ENCODE measurements at regions not wholly inside any gene's neighbourhood (a gene's known extent, or its start where the extent isn't known, plus 50 kb on each side); places are given as distances from the start of the nearest gene placed in this dataset.

GRCh38 chr2:78383576-78383975 lies 641.9 kb upstream of the REG3G start:
- TF ChIP-seq CTCF (conservative IDR thresholded peaks at IDR 0.05), result no peak
- Histone ChIP-seq H2AK5ac (ENCODE audit: insufficient read length, low read length) (no peak overlapping the region), H3K79me1 (ENCODE audit: insufficient read depth, low read depth, low read length, poor library complexity, severe bottlenecking) (no peaks in the 10 kb centered on the region), H3T11ph (ENCODE audit: low read length) (no peak overlapping the region), H4K20me1 (ENCODE audit: control insufficient read depth, insufficient read depth, insufficient read length) (no peaks in the 10 kb centered on the region), H3K9ac (ENCODE audit: extremely low read depth, insufficient read length, low read length) (no peak overlapping the region), H2BK15ac (ENCODE audit: low read depth, low read length) (no peak overlapping the region), H3K79me2 (ENCODE audit: insufficient read depth, low read length) (no peaks in the 10 kb centered on the region), H3K27ac (ENCODE audit: insufficient read length, low read depth, low read length) (no peak overlapping the region), H2BK120ac (ENCODE audit: low read depth, low read length, poor library complexity, severe bottlenecking) (no peak overlapping the region), H4K91ac (ENCODE audit: insufficient read length, low read depth, low read length) (no peak overlapping the region), H3K23ac (ENCODE audit: insufficient read length, low read depth, low read length) (no peak overlapping the region), H3K27me3 (ENCODE audit: insufficient read depth, low read length) (no peaks in the 10 kb centered on the region), H3K4me1 (ENCODE audit: insufficient read depth, low read length) (no peaks in the 10 kb centered on the region), H3K9me3 (ENCODE audit: control insufficient read depth, low read depth, low read length) (no peaks in the 10 kb centered on the region), H3K4ac (ENCODE audit: low read depth, low read length) (no peak overlapping the region), H2AFZ (ENCODE audit: low read length) (no peak overlapping the region), H4K5ac (ENCODE audit: insufficient read length, low read depth, low read length) (no peak overlapping the region), H4K8ac (replicated peaks; ENCODE audit: insufficient read length, low read depth, low read length) (no peak overlapping the region), H2BK20ac (ENCODE audit: low read depth, low read length, poor library complexity, severe bottlenecking) (no peak overlapping the region), H2BK12ac (ENCODE audit: insufficient read length, low read depth, low read length) (no peak overlapping the region), H3K4me2 (ENCODE audit: insufficient read depth, insufficient read length, low read length) (no peak overlapping the region), H3K56ac (ENCODE audit: insufficient read length, low read depth, low read length) (no peak overlapping the region), H3K18ac (ENCODE audit: insufficient read length, low read depth, low read length) (no peak overlapping the region), H2BK5ac (ENCODE audit: insufficient read length, low read length) (no peak overlapping the region), H3K23me2 (ENCODE audit: insufficient read length, low read depth, low read length, poor library complexity, severe bottlenecking) (no peaks in the 10 kb centered on the region), H3K14ac (ENCODE audit: insufficient read depth, low read length) (no peak overlapping the region)
- Mint-ChIP-seq H3K9me3 (no peaks in the 10 kb centered on the region; a peak in 1 of 5 replicates), H3K27me3 (ENCODE audit: low read depth) (no peaks in the 10 kb centered on the region), H3K36me3 (ENCODE audit: insufficient read depth in 1 of 3, low read depth in 3 of 3) (no peaks in the 10 kb centered on the region), H3K27ac (no peak overlapping the region), H3K4me3 (no peak overlapping the region), H3K4me1 (no peaks in the 10 kb centered on the region)
- no peak for DNase-seq
- no CpG with 5 or more reads among the region's 2 CpGs for WGBS (ENCODE audit: extremely low coverage, insufficient read length, low lambda C conversion rate)

Measured in H9 (cell line).